ENCODE measurements at regions not wholly inside any gene's neighbourhood (a gene's known extent, or its start where the extent isn't known, plus 50 kb on each side); places are given as distances from the start of the nearest gene placed in this dataset.
"Not testable (repeated sequence)": the region's sequence is repeated elsewhere in the genome, so short reads cannot be mapped to it uniquely, and the experiment has no call there.

- not testable (repeated sequence) for H3K9me3 ChIP-seq (replicated peaks in 1 of 2; ENCODE audit: control insufficient read depth in 2 of 2, insufficient read depth in 1 of 2, low read depth in 1 of 2, low read length in 2 of 2); H3K27me3 ChIP-seq (ENCODE audit: control insufficient read depth in 3 of 3, insufficient read depth in 3 of 3, low read depth in 1 of 3, low read length in 3 of 3); H3K4ac ChIP-seq (ENCODE audit: low read length); H3K23ac ChIP-seq (ENCODE audit: low read depth, low read length, poor library complexity); H3K9ac ChIP-seq (ENCODE audit: low read depth, low read length, poor library complexity); H2BK120ac ChIP-seq (ENCODE audit: low read depth, low read length); H2BK15ac ChIP-seq (ENCODE audit: low read length); H3K4me1 ChIP-seq (ENCODE audit: control insufficient read depth in 2 of 2, insufficient read depth in 1 of 2, low read depth in 1 of 2, low read length in 2 of 2); H2BK12ac ChIP-seq (ENCODE audit: low read length); H2AK5ac ChIP-seq (ENCODE audit: low read depth, low read length); H2AFZ ChIP-seq (ENCODE audit: low read length); H4K8ac ChIP-seq (ENCODE audit: low read depth, low read length); H2BK5ac ChIP-seq (ENCODE audit: low read length); H3K4me2 ChIP-seq (ENCODE audit: insufficient read depth, low read length, poor library complexity, severe bottlenecking); H3K27ac ChIP-seq (replicated peaks; ENCODE audit: low read length); H3K14ac ChIP-seq (ENCODE audit: low read length); H4K91ac ChIP-seq (ENCODE audit: low read depth, low read length, poor library complexity); H3K4me3 ChIP-seq (ENCODE audit: low read length in 2 of 2); H3K79me1 ChIP-seq (ENCODE audit: low read depth, low read length); H3K18ac ChIP-seq (ENCODE audit: low read length); DNase-seq (ENCODE audit: low spot score); H3K36me3 ChIP-seq (replicated peaks in 1 of 2; ENCODE audit: control insufficient read depth in 2 of 2, insufficient read depth in 2 of 2, low read length in 2 of 2)
- no CpG with 5 or more reads among the region's 6 CpGs for WGBS, 2 donors (ENCODE audit: extremely low coverage in 2 of 2, insufficient read length in 2 of 2, insufficient replicate concordance in 1 of 2)
Measured at GRCh38 chr15:44830692-44831408, 94.5 kb downstream of the TRIM69 start.

GRCh38 chr15:44831409-44831741 is 95.0 kb downstream of the TRIM69 start:
- not testable (repeated sequence) for H3K9ac ChIP-seq (ENCODE audit: low read depth, low read length, poor library complexity); H2BK15ac ChIP-seq (ENCODE audit: low read length); H3K9me3 ChIP-seq (replicated peaks in 1 of 2; ENCODE audit: control insufficient read depth in 2 of 2, insufficient read depth in 1 of 2, low read depth in 1 of 2, low read length in 2 of 2); H2BK5ac ChIP-seq (ENCODE audit: low read length); H3K4me3 ChIP-seq (ENCODE audit: low read length in 2 of 2); H3K23ac ChIP-seq (ENCODE audit: low read depth, low read length, poor library complexity); H3K27ac ChIP-seq (replicated peaks; ENCODE audit: low read length); H2BK12ac ChIP-seq (ENCODE audit: low read length); H3K27me3 ChIP-seq (ENCODE audit: control insufficient read depth in 3 of 3, insufficient read depth in 3 of 3, low read depth in 1 of 3, low read length in 3 of 3); H4K91ac ChIP-seq (ENCODE audit: low read depth, low read length, poor library complexity); H3K14ac ChIP-seq (ENCODE audit: low read length); H2AK5ac ChIP-seq (ENCODE audit: low read depth, low read length); H3K4ac ChIP-seq (ENCODE audit: low read length); H3K18ac ChIP-seq (ENCODE audit: low read length); H2AFZ ChIP-seq (ENCODE audit: low read length); H4K8ac ChIP-seq (ENCODE audit: low read depth, low read length); H3K4me2 ChIP-seq (ENCODE audit: insufficient read depth, low read length, poor library complexity, severe bottlenecking); H3K36me3 ChIP-seq (replicated peaks in 1 of 2; ENCODE audit: control insufficient read depth in 2 of 2, insufficient read depth in 2 of 2, low read length in 2 of 2); H3K4me1 ChIP-seq (ENCODE audit: control insufficient read depth in 2 of 2, insufficient read depth in 1 of 2, low read depth in 1 of 2, low read length in 2 of 2); H3K79me1 ChIP-seq (ENCODE audit: low read depth, low read length); H2BK120ac ChIP-seq (ENCODE audit: low read depth, low read length); DNase-seq (ENCODE audit: low spot score)
- WGBS, 2 donors (ENCODE audit: extremely low coverage in 2 of 2, insufficient read length in 2 of 2, insufficient replicate concordance in 1 of 2), result no CpG with 5 or more reads among the region's 8 CpGs

GRCh38 chr15:44832133-44832532 is 95.8 kb downstream of the TRIM69 start:
- H2BK12ac ChIP-seq (ENCODE audit: low read length); H2AFZ ChIP-seq (ENCODE audit: low read length); DNase-seq (ENCODE audit: low spot score); H4K8ac ChIP-seq (ENCODE audit: low read depth, low read length); H3K4me1 ChIP-seq (ENCODE audit: control insufficient read depth in 2 of 2, insufficient read depth in 1 of 2, low read depth in 1 of 2, low read length in 2 of 2); H3K79me1 ChIP-seq (ENCODE audit: low read depth, low read length); H2BK5ac ChIP-seq (ENCODE audit: low read length); H3K27me3 ChIP-seq (ENCODE audit: control insufficient read depth in 3 of 3, insufficient read depth in 3 of 3, low read depth in 1 of 3, low read length in 3 of 3); H3K36me3 ChIP-seq (replicated peaks in 1 of 2; ENCODE audit: control insufficient read depth in 2 of 2, insufficient read depth in 2 of 2, low read length in 2 of 2); H2BK15ac ChIP-seq (ENCODE audit: low read length); H2AK5ac ChIP-seq (ENCODE audit: low read depth, low read length); H3K14ac ChIP-seq (ENCODE audit: low read length); H3K4me3 ChIP-seq (ENCODE audit: low read length in 2 of 2); H3K4ac ChIP-seq (ENCODE audit: low read length); H3K4me2 ChIP-seq (ENCODE audit: insufficient read depth, low read length, poor library complexity, severe bottlenecking); H3K9me3 ChIP-seq (replicated peaks in 1 of 2; ENCODE audit: control insufficient read depth in 2 of 2, insufficient read depth in 1 of 2, low read depth in 1 of 2, low read length in 2 of 2); H3K23ac ChIP-seq (ENCODE audit: low read depth, low read length, poor library complexity); H2BK120ac ChIP-seq (ENCODE audit: low read depth, low read length); H3K18ac ChIP-seq (ENCODE audit: low read length); H4K91ac ChIP-seq (ENCODE audit: low read depth, low read length, poor library complexity); H3K9ac ChIP-seq (ENCODE audit: low read depth, low read length, poor library complexity); H3K27ac ChIP-seq (replicated peaks; ENCODE audit: low read length): not testable (repeated sequence)
- WGBS, 2 donors (ENCODE audit: extremely low coverage in 2 of 2, insufficient read length in 2 of 2, insufficient replicate concordance in 1 of 2), result no CpG with 5 or more reads among the region's 5 CpGs

GRCh38 chr15:44833081-44833480 is 96.8 kb downstream of the TRIM69 start:
- not testable (repeated sequence) for H2BK12ac ChIP-seq (ENCODE audit: low read length); H3K27me3 ChIP-seq (ENCODE audit: control insufficient read depth in 3 of 3, insufficient read depth in 3 of 3, low read depth in 1 of 3, low read length in 3 of 3); H3K23ac ChIP-seq (ENCODE audit: low read depth, low read length, poor library complexity); H3K27ac ChIP-seq (replicated peaks; ENCODE audit: low read length); H3K9me3 ChIP-seq (replicated peaks in 1 of 2; ENCODE audit: control insufficient read depth in 2 of 2, insufficient read depth in 1 of 2, low read depth in 1 of 2, low read length in 2 of 2); H3K4me1 ChIP-seq (ENCODE audit: control insufficient read depth in 2 of 2, insufficient read depth in 1 of 2, low read depth in 1 of 2, low read length in 2 of 2); H2BK120ac ChIP-seq (ENCODE audit: low read depth, low read length); H3K4me3 ChIP-seq (ENCODE audit: low read length in 2 of 2); H3K9ac ChIP-seq (ENCODE audit: low read depth, low read length, poor library complexity); H4K8ac ChIP-seq (ENCODE audit: low read depth, low read length); H3K18ac ChIP-seq (ENCODE audit: low read length); H2AK5ac ChIP-seq (ENCODE audit: low read depth, low read length); H3K14ac ChIP-seq (ENCODE audit: low read length); H2AFZ ChIP-seq (ENCODE audit: low read length); H4K91ac ChIP-seq (ENCODE audit: low read depth, low read length, poor library complexity); H2BK15ac ChIP-seq (ENCODE audit: low read length); H3K36me3 ChIP-seq (replicated peaks in 1 of 2; ENCODE audit: control insufficient read depth in 2 of 2, insufficient read depth in 2 of 2, low read length in 2 of 2); H3K4ac ChIP-seq (ENCODE audit: low read length); H2BK5ac ChIP-seq (ENCODE audit: low read length); H3K79me1 ChIP-seq (ENCODE audit: low read depth, low read length); H3K4me2 ChIP-seq (ENCODE audit: insufficient read depth, low read length, poor library complexity, severe bottlenecking); DNase-seq (ENCODE audit: low spot score)
- no CpG with 5 or more reads among the region's 5 CpGs for WGBS, 2 donors (ENCODE audit: extremely low coverage in 2 of 2, insufficient read length in 2 of 2, insufficient replicate concordance in 1 of 2)

All from neuronal stem cell (in vitro differentiated cells).